Hepatocyte (in vitro differentiated cells): ENCODE measurements at regions not wholly inside any gene's neighbourhood (a gene's known extent, or its start where the extent isn't known, plus 50 kb on each side); places are given as distances from the start of the nearest gene placed in this dataset.

Experiments used
- DNase-seq: peaks from one replicate; pipeline ENCODE4 v3.0.0-alpha.2; 2016; ENCODE audit warnings: low spot score
- H2AFZ ChIP-seq: fragments of 200-600 bp; sonication (generic); 2 replicates; pipeline ENCODE4 v1.6.0; 2016; ENCODE audit warnings: antibody characterized with exemption, mild to moderate bottlenecking
- H3K27ac ChIP-seq: fragments of 200-600 bp; sonication (generic); 2 replicates; pipeline ENCODE4 v1.5.1; 2016; ENCODE audit warnings: mild to moderate bottlenecking
- H3K27me3 ChIP-seq: fragments of 200-600 bp; sonication (generic); 2 replicates; pipeline ENCODE4 v1.6.1; 2016
- H3K36me3 ChIP-seq: fragments of 200-600 bp; sonication (generic); replicated peaks from 2 replicates; pipeline ENCODE4 v1.5.1; 2016; ENCODE audit warnings: low read depth; ENCODE audit not compliant: insufficient read depth
- H3K4me1 ChIP-seq: fragments of 200-600 bp; sonication (generic); 2 replicates; pipeline ENCODE4 v1.5.1; 2016; ENCODE audit warnings: mild to moderate bottlenecking, moderate library complexity; ENCODE audit not compliant: insufficient read depth
- H3K4me2 ChIP-seq: fragments of 200-600 bp; sonication (generic); 2 replicates; pipeline ENCODE4 v1.6.0; 2016
- H3K4me3 ChIP-seq: fragments of 200-600 bp; sonication (generic); 2 replicates; pipeline ENCODE4 v1.5.1; 2016; ENCODE audit warnings: mild to moderate bottlenecking
- H3K79me2 ChIP-seq: fragments of 200-600 bp; sonication (generic); 2 replicates; pipeline ENCODE4 v1.6.0; 2017; ENCODE audit warnings: mild to moderate bottlenecking
- H3K9me2 ChIP-seq: fragments of 200-600 bp; sonication (generic); replicated peaks from 2 replicates; pipeline ENCODE4 v1.6.0; 2017; ENCODE audit warnings: mild to moderate bottlenecking; ENCODE audit not compliant: insufficient read depth
- H3K9me3 ChIP-seq: fragments of 200-600 bp; sonication (generic); 2 replicates; pipeline ENCODE4 v1.5.1; 2016; ENCODE audit warnings: low read depth, mild to moderate bottlenecking
- H4K20me1 ChIP-seq: fragments of 200-600 bp; sonication (generic); 2 replicates; pipeline ENCODE4 v1.6.0; 2016; ENCODE audit warnings: mild to moderate bottlenecking; ENCODE audit not compliant: insufficient read depth, poor library complexity, severe bottlenecking
- EZH2 ChIP-seq: fragments of 200-600 bp; sonication (generic); IDR thresholded peaks from 2 replicates; pipeline ENCODE4 v1.6.1; 2016; ENCODE audit warnings: antibody characterized with exemption, mild to moderate bottlenecking, borderline replicate concordance
- EZH2phosphoT487 ChIP-seq: fragments of 200-600 bp; sonication (generic); IDR thresholded peaks from one replicate; pipeline ENCODE4 v1.6.1; 2018; ENCODE audit warnings: antibody characterized with exemption, mild to moderate bottlenecking, low read depth, moderate library complexity; ENCODE audit not compliant: unreplicated experiment, severe bottlenecking
- WGBS: methylation state at CpG from one replicate; pipeline ENCODE4 v1.1.6; 2016; ENCODE audit warnings: low lambda C conversion rate; ENCODE audit errors: missing lambda C conversion rate; 5-methylcytosine and 5-hydroxymethylcytosine counted together
- TF ChIP-seq, protein P1 (sequence below): fragments of 200-600 bp; sonication (generic); IDR thresholded peaks from 2 replicates; pipeline ENCODE4 v1.5.1; 2016; ENCODE audit warnings: antibody characterized with exemption, mild to moderate bottlenecking; ENCODE audit not compliant: poor library complexity

DNA sequence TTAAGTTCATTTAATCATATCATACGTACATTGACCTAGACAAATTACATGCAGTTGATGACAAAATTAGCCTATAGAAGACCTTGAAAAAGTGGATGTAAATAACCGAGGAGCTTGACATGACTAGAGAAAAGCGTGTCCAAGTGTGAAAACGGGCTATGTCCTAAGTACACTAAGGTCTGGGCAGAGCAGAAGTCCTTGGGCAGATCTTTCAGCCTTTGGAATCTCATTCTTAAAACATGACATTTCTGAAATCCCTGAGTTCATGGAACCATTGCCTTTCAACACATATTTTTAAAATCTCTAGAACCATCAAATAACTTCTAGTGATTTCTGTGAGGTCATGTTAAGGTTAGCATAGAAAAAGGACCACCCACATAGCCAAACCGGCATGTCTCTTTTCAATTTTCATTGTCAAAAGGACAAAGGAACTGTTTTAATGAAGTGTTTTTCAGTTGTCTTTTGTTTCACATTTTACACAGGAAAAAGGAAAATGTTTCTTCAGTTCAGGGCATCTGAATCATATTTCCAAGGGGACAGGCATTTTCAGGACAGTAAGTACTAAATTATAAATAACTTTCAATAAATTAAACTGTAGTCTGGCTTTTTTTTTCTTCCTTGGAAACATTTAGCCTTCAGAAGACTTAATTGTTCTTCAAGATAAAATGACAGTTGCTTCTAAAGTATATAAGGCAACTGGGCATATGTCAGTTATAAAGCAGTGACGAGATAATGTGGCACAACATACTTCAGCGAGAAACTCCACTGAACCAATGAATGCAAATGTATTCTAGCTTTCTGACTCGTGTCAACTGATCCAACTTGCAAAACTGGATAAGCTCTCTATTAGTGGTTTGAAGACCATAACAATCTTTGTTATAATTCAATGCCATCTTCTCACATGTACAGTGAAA lies 416.8 kb downstream of the NFIB start:
- no peaks in the 10 kb centered on the region for H3K9me2 ChIP-seq
- DNase-seq = no peak

DNA sequence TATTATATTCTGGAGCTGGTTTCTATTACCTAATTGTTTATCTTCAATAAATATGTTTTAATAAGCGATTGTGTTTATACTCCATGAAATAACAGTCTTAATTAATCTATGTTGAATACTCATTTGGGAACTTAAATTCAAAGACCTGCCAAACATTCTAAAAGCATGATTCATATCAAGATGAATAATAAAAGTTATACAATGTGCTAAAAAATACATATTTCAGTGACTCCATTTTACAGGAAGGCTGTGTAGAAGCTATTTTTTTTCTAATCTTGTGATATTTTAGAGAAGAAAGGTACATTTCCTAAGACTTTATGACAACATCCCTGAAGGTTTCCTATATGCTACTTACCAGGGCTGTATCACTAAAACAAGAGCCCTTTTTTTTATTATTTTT lies 417.9 kb downstream of the NFIB start:
- Histone ChIP-seq H3K36me3 (no peaks in the 10 kb centered on the region), H2AFZ (no peak overlapping the region), H3K27me3 (no peaks in the 10 kb centered on the region), H3K4me3 (no peak overlapping the region), H4K20me1 (no peaks in the 10 kb centered on the region), H3K27ac (no peak overlapping the region), H3K9me2 (no peaks in the 10 kb centered on the region), H3K4me2 (no peak overlapping the region), H3K4me1 (no peaks in the 10 kb centered on the region), H3K79me2 (no peaks in the 10 kb centered on the region), H3K9me3 (no peaks in the 10 kb centered on the region)
- DNase-seq = no peak
- 89% methylated on average over 1 of the region's 1 CpG for WGBS
- TF ChIP-seq EZH2 = no peak
- no peak for TF ChIP-seq EZH2phosphoT487
- TF ChIP-seq, protein P1, sequence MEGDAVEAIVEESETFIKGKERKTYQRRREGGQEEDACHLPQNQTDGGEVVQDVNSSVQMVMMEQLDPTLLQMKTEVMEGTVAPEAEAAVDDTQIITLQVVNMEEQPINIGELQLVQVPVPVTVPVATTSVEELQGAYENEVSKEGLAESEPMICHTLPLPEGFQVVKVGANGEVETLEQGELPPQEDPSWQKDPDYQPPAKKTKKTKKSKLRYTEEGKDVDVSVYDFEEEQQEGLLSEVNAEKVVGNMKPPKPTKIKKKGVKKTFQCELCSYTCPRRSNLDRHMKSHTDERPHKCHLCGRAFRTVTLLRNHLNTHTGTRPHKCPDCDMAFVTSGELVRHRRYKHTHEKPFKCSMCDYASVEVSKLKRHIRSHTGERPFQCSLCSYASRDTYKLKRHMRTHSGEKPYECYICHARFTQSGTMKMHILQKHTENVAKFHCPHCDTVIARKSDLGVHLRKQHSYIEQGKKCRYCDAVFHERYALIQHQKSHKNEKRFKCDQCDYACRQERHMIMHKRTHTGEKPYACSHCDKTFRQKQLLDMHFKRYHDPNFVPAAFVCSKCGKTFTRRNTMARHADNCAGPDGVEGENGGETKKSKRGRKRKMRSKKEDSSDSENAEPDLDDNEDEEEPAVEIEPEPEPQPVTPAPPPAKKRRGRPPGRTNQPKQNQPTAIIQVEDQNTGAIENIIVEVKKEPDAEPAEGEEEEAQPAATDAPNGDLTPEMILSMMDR = no peak

More for the DNA sequence above, 416.8 kb downstream of the NFIB start:
- Histone ChIP-seq H3K4me2 (no peak overlapping the region), H4K20me1 (no peaks in the 10 kb centered on the region), H3K4me1 (no peaks in the 10 kb centered on the region), H3K79me2 (no peaks in the 10 kb centered on the region), H2AFZ (no peak overlapping the region), H3K27ac (peak overlapping the region; percentile 11), H3K27me3 (no peaks in the 10 kb centered on the region), H3K4me3 (no peak overlapping the region), H3K9me3 (no peaks in the 10 kb centered on the region), H3K36me3 (no peaks in the 10 kb centered on the region)
- TF ChIP-seq EZH2phosphoT487 = no peak
- TF ChIP-seq, protein P1 = no peak
- TF ChIP-seq EZH2 = no peak
- 75% methylated on average over 8 of the region's 8 CpGs for WGBS

DNA sequence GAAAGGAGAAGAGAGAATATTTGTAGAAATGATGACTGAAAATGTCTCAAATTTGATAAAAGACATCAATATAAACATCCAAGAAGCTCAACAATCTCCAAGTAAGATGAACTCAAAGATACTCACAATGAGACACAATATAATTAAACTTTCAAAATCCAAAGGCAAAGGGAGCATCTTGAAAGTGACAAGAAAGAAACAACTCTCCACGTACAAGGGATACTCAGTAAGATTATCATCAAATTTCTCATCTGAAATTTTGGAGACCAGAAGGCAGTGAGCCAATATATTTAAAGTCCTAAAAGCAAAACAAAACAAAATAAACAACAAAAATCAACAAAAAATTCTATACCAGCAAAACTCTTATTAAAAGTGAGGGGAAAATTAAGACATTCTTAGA lies 428.7 kb downstream of the NFIB start:
- Histone ChIP-seq H3K4me1 (no peaks in the 10 kb centered on the region), H3K27ac (no peak overlapping the region), H3K27me3 (no peaks in the 10 kb centered on the region), H3K36me3 (no peaks in the 10 kb centered on the region), H3K9me2 (no peaks in the 10 kb centered on the region), H2AFZ (no peak overlapping the region), H3K4me3 (no peak overlapping the region), H3K4me2 (no peak overlapping the region), H3K79me2 (no peaks in the 10 kb centered on the region), H4K20me1 (no peaks in the 10 kb centered on the region), H3K9me3 (no peaks in the 10 kb centered on the region)
- DNase-seq = no peak
- 77% methylated on average over 1 of the region's 1 CpG for WGBS
- TF ChIP-seq, protein P1 = no peak
- TF ChIP-seq EZH2phosphoT487 = no peak
- no peak for TF ChIP-seq EZH2
